HG03571 (cell line): ENCODE measurements at regions not wholly inside any gene's neighbourhood (a gene's known extent, or its start where the extent isn't known, plus 50 kb on each side); places are given as distances from the start of the nearest gene placed in this dataset.

ENCODE experiments used
- ATAC-seq: cut with Tn5 transposase; IDR thresholded peaks from one replicate; pipeline ENCODE4 v1.9.1; 2021; ENCODE audit not compliant: unreplicated experiment

DNA sequence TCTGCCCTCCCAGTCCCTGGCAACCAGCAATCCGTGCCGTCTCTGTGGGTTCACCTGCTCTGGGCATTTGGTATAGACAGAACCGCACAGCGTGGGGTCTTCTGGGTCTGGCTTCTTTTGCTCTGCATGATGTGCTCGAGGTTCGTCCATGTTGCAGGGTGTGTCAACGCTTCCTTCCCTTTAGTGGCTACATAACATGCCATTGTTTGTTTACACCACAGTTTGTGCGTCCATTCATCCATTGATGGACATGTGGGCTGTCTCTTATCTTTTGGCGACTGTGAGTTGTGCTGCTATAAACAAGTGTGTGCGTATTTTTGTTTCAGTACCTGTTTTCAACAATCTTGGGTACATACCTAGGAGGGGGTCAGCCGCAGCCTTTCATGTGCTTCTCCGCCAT lies 149.5 kb upstream of the RPS6KA2 start:
- no peak for ATAC-seq

DNA sequence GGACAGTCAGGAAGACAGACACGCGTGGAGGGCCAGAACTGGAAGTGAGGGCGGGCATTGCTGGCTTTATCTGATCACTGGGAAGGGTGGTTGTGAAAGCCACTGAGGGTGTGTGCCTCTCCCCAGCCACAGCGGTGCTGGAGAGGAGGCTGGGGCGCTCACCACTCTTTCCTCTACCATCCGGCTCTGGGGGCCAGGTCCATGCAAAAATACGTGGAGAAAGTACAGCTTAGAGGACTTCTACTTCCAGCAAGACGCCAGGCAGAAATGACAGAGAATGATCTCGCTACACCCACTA lies 148.8 kb upstream of the RPS6KA2 start:
- ATAC-seq: no peak

DNA sequence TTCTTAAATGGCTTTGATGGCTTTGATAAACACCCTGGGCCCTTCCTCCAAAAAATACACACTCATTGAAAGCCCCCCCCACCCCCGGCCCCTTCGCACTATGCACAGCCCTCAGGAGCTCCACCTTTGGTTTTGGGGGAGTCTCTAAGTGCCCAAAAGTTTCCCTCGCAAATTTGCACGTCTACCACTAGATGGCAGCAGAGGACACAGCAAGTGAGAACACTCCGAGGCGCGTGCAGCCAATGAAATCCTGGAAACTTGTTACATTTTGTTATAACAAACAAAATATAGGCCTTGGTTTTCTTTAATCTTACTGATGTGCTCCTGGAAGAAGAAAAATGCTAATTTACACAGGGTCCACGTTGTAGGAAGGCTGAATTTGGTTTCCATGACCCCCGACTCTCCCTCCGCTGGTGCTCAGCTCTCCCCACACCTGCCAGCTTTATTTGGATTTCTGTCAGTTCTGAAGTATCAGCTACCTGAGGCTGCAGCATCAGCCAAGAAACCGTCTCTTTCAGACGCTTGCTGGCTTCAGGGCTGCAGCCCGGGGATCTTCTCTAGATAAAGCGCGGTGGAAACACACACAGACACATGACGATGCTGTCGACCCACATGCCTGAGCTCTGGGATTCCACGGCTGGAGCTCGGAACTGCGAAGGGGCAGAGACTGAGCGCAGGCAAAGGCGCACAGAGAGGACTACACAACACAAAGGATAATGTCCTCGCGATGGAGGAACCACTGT lies 148.3 kb upstream of the RPS6KA2 start:
- ATAC-seq: peak; percentile 55

DNA sequence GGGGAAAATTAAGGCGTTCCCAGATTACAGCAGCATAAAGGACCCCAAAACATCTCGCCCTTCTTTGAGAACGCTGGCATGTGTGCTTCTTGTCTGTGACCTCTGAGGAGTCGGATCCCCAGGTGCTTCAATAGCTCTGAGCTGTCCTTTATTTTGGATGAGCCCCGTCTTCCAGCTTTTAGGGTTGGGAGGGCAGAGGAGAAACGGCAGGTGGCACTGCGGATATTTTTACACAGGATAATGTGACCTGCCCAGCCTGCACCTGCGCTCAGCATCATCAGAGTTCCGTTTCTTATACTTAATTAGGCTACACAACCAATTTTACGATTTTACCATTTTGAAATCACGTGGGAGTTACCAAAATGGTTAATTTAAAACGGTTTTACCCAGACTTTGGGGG lies 147.7 kb upstream of the RPS6KA2 start:
- ATAC-seq: no peak

DNA sequence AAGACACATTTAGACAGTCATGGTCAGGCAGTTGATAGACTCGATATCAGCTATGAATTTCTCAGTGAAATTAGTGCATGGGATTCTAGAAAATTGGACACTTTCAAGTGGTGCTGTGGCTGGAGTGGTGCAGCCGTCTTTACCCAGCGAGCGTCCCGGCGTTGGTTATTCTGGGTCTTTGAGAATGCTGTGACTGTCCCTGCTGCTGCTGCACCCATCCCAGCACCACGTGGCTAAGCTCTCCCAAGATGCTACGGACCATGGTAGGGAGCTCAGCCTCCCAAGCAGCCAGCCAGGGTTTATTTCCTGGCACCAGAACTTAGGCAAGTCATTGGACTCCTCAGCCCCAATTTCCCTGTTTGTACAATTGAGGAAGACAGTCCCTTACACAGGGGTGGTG lies 147.2 kb upstream of the RPS6KA2 start:
- no peak for ATAC-seq

DNA sequence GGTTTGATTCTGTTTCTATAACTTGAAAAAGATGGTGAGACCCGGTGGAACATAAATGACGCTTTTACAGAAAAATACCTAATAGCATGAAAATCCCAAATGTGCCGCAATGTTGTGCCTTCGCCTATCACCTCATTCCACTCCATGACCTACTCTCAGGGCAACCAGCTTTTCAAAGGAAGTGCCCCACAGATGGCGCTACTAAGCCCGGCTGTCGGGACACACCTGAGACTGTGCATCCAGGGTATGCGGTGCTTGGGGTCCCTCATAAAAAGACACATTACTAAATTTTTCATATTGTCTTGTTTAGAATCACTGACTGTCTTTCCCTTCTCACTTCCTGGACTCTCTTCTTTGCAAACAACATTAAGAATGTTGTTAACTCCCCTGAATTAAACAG lies 145.5 kb upstream of the RPS6KA2 start:
- ATAC-seq: no peak

DNA sequence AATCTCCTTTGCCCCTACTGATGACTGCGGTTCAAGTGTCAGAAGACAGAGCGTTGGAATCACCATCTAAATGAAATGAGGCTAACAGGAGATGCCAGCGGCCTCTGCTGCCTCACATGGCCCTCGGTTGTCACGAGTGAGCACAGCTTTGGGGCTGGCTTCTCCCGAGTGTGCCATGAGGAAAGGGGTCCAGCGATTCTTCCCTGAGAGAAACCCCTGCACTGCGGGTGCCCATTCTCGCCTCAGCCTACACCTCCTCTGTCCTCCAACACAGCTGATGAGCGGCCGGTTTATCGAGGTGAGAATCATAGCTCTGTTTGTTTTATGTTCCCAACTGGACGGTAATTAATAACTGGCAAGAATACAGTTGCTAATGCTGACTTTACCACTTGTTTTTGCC lies 144.7 kb upstream of the RPS6KA2 start:
- ATAC-seq: no peak

DNA sequence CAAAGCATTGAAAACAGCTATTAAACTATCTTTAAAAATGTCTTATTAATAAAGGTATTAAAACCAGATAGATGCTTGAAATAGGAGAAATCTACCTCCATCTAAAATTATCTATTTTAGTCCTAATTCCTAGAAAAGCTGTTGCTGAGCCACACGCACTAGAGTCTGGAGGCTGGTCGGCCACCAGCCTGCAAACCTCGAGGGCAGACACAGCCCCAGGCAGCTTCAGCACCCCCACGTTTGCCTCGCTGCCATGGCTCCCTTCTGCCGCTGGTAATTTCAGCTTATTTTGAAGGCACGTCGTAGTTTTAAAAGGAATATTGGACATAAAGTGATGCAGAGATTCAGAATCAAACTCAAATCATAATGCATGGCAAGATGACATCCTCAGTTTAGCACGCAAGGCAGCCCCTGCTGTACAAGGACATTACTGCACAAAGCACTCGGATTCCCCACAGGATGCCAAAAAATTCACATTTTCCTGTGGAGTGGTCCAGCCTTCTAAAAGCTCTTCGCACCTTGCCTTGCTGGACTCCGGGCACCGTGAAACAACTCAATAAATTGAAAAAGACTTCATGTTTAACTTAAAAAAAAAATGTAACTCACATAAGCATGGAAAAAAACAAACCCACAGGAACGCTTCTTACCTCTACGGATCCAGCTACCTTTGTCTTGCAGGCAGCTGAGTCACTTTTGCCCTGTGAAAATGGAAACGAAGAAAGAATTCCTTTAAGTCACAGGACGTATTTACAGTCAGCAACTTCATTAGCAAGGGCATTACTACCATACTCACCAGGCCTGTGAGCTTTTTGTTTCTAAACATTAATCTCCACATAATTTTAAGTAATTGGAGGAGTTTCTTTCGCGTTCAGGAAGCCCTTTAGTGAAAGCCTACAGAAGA lies 143.4 kb upstream of the RPS6KA2 start:
- ATAC-seq: no peak

DNA sequence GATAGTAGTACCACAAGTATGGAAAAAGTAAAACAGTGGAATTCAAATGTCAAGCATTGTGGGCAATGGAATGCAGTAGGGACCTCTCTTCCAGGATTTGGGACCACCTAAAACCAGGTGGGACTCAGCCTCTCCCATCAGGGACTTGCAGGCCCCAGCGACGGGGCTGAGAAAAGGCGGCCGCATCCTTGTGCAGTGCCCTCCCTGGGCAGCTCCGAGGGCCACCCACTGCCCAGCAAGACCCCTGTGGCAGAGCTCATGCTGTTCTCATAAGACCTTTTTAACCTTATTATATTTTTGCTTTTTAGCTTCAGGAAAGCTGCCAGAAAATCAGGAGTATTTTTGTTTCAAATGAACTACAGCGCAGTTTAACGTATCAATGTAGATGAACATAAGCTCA lies 142.6 kb upstream of the RPS6KA2 start:
- no peak for ATAC-seq

DNA sequence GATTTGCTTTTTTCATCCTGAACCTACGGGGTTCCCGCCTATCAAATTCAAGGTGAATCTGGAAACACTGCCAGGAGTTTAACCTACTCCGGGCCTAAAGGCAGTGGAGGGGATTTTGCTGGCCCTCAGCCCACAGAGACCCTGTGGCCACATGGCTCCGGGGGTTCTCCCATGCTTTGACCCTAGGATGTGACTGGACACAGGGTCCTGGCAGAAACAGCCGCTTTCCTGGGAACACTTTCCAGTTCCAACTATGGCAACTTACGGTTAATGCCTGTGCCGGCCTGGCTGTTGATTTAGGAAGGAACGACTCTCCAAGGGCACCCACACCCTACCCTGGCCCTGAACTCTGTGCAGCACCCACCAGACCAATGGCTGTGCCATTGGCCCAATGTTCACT lies 141.7 kb upstream of the RPS6KA2 start:
- no peak for ATAC-seq

DNA sequence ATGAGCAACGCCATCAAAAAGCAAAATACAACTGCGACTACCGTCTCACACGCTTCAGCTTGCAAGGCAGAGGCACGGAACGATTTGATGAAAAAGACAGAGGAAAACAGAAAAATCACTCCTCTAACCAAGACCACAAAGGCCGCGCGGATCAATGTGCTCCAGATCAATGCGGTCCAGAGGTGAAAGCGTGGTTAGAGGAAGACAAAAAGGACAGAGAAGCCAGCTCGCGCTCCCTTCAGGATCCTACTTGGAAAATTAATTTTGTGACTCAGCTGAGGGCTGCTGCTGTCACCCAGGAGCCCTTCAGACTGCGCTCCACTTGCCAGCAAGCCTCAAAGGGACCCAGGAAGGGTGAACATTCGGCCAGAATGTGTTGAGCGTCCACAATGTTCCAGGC lies 140.2 kb upstream of the RPS6KA2 start:
- no peak for ATAC-seq

DNA sequence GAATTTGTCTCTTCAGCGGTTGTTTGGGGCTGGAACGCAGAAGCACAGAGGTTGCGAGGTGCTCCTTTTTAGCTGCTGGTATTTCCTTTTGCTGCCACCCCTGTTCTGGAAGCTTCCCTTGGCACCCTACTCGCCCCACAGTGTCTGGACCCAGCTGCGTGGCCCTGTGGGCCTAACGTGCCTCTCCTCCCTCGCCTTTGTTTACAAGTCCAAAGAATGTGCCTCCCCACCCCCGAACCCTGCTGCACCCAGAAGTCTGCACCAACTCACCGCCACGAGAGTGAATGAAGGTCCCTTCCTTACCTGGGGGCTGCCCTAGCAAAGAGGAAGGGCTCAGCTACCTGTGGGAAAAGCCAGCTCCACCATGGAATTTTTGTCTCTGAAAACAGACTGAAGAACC lies 139.7 kb upstream of the RPS6KA2 start:
- ATAC-seq: no peak

DNA sequence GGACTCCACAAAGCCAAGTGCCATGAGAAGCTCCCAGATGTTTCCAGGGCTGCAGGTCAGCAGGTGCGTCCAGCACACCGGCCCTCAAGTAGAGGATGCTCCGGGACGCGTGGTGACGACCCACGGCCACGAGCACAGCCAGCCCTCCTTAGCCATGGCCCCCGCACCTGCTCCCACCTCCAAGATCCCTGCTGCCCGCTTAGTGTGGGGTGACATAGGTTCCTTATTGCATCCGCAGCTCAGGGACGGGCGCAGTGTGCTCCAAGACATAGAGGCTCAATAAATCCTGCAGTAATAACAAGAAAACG lies 138.1 kb upstream of the RPS6KA2 start:
- ATAC-seq: no peak

DNA sequence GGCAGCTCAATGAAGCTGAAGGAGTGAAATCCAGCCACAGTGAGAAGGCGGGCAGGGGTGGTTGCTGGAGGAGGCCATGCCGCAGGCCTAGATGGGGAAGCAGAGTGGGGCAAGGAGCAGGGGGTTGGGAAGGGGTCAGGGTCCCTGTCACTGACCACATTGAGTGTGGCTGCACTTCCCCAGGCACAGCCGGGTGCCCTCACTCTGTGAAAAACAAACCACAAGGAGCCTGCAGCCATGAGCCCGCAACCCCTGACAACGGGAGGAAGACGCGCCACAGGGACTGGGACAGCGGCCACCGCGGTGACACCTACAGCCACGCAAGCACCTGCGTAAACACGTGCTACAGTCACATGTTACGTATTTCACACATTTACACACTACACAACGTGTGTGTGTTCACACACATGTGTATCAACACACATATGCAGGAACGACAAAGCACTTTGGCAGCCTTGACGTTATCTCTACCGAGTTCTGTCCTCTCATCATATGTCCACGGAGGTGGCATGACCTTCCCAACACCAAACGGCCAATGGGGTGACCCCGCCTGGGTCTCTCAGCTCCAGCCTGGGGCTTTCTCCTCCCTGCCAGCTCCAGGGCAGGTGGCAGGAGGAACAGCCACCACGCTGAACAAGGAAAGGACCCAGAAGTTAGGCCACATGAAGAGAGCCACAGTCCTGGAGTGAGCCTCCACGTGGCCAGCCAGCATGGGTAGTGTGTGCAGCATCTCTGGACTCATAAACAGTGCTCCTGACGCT lies 137.6 kb upstream of the RPS6KA2 start:
- no peak for ATAC-seq

DNA sequence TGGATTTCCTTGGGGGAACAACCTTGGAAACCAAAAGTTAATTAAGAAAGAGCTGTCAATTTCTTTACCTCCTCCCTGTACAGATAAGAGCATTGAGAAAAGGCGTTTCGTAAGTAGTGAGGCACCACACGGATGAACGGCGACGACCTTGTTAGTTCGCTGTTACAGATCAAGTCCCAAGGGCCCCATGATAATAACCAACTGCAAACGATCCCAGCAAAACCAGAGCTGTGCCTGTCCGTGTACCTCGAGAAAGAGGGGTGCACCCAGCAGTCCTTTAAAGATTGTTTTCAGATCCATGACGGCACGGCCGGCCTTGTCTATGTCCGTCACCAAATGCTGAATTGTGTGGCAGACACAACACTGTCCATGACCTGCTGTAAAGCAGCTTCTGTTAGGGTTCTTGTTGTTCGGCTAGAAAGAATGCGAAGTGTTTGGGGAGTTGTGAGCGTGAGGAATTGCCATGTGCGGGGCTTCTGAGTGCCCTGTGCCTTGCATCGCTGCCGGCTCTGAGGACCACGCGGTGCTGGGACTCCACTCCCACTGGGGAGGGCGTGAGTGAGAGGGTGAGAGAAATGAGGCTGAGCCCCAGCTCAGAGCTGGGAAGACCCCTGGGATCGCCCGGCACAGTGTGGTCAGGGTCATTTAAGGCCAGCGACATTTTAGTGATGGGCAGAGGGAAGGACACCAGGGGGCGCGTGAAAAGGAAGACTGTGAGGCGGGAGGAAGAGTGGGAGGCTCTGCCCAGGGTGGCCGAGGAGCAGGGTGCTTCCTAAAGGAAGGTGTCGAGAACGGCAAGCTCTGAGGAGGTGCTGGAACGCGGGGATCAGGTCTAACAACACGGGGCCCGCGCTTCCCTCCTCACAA lies 136.8 kb upstream of the RPS6KA2 start:
- no peak for ATAC-seq

DNA sequence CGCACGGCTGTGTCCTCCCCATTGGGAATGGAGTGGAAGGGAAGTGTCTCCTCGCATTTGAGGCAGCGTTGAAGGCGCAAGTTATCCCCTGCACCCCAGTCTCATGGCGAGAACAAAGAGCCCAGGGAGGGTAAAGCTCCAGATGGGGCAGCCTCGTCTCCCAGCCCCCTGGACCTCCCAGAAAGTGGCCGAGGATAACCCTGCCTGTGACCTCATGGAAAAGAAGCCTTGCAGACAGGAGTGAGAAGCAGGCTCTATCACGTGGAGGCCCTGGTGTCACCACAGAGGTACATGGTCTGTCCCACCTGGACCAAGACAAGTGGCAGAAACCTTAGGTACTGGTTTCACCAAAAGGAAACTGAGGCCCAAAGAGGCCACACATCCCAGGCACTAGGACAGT lies 134.8 kb upstream of the RPS6KA2 start:
- ATAC-seq: no peak

DNA sequence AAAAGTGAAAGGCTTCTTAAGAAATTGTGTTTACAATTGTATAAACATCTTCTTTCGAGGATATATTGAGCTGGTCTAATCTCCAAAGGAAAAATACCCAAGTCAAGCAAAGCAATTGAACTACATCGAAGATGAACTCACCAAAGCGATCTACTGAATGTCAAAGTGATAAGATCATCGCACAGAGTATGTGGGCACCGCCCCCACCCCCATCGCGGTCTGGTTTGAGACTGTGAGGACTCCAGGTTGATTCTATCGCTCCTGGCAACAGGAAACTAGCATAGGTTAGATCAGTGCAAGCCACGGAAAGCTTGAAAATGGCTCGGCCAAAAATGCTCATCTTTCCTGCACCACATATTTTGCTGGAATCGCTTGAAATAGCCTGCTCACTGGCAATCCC lies 133.2 kb upstream of the RPS6KA2 start:
- ATAC-seq: no peak

DNA sequence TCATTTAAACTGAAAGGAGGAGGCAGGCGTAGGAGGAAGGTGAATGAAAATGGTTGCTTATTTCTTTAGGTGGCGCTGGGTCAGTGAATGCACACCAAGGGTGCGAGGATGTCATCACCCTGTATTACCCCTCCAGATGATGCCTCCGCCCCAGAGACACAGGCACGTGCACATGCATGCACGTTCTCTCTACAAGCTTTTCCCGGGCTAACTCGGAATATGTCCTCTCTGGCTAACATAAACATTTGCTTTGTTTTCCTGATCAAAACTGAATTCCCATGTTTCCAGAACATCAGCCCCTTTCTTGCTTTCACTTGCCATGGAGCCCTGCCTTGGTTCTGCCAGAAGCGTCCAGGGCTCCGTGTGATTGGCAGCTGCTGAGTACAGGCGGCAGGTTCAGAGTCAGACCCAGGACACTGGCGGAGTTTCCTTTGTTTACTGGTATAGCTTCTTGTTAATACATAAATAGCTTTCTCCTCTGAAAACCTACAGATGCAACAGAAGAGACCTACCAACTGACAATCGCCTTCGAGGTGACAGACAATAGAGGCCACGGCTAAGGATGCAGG lies 131.2 kb upstream of the RPS6KA2 start:
- no peak for ATAC-seq

DNA sequence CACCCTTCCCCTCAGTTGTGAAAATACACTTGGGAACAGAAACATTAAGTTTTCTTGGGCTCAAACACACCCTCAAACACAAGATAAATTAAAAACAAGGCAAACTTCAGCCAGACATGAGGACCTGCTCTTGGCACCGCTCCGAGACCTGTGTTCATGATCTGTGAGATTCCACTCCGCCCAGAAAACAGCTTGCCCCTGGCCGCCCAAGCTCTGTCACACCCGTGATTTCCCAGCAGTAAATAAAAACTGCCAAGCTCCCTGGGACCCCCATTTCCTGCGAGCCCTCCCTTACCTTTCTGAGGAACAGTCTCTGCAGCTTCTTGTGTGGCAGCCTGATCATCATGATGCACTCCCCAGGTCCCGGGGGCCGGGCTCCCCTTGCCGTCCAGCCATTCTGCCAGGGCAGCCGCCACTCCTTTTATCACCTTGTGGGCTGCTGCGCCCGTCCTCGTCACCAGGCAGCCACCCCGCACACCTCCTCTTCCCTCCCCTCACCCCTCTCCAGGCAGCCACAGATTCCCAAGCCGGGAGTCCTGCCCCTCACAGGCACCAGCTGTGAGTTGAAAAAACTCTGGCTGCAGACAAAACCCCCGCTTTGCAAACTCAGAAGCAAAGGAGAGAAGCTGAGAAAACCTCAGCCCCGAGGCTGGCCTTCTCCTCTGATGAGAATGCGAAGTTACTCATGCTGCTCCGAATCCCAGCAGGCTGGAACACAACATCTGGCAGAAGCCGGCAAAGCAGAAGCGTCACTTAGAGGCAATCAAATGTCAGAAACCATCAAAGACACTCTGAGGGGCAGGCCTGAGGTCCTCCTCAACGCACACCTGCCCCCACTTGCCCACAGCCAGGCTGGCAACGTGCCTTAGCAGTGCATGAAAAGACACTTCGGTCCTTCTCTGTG lies 130.4 kb upstream of the RPS6KA2 start:
- ATAC-seq: no peak
